ENCODE measurements at regions not wholly inside any gene's neighbourhood (a gene's known extent, or its start where the extent isn't known, plus 50 kb on each side); places are given as distances from the start of the nearest gene placed in this dataset.

- no peak for DNase-seq (ENCODE audit: low read depth)
These were observed 124.4 kb upstream of the SALL3 start for GRCh38 chr18:78855188-78855587.

GRCh38 chr18:78856569-78857313 is 122.9 kb upstream of the SALL3 start:
- no peak for DNase-seq (ENCODE audit: low read depth)

- DNase-seq (ENCODE audit: low read depth): no peak
These were observed 122.1 kb upstream of the SALL3 start for GRCh38 chr18:78857314-78858150.

- no peak for DNase-seq (ENCODE audit: low read depth)
These were observed 119.9 kb upstream of the SALL3 start for GRCh38 chr18:78859686-78860085.

- DNase-seq (ENCODE audit: low read depth): no peak
These were observed 119.5 kb upstream of the SALL3 start for GRCh38 chr18:78860117-78860516.

GRCh38 chr18:78861116-78861515 is 118.5 kb upstream of the SALL3 start:
- DNase-seq (ENCODE audit: low read depth): no peak

GRCh38 chr18:78861706-78862105 is 117.9 kb upstream of the SALL3 start:
- no peak for DNase-seq (ENCODE audit: low read depth)

- no peak for DNase-seq (ENCODE audit: low read depth)
These were observed 117.2 kb upstream of the SALL3 start for GRCh38 chr18:78862395-78862794.

GRCh38 chr18:78865056-78865598 is 114.5 kb upstream of the SALL3 start:
- no peak for DNase-seq (ENCODE audit: low read depth)

- no peak for DNase-seq (ENCODE audit: low read depth)
These were observed 113.8 kb upstream of the SALL3 start for GRCh38 chr18:78865771-78866310.

- DNase-seq (ENCODE audit: low read depth): no peak
These were observed 112.5 kb upstream of the SALL3 start for GRCh38 chr18:78867131-78867530.

- no peak for DNase-seq (ENCODE audit: low read depth)
These were observed 111.0 kb upstream of the SALL3 start for GRCh38 chr18:78868330-78869316.

GRCh38 chr18:78871618-78872017 is 108.0 kb upstream of the SALL3 start:
- DNase-seq (ENCODE audit: low read depth): no peak

- DNase-seq (ENCODE audit: low read depth): no peak
These were observed 105.6 kb upstream of the SALL3 start for GRCh38 chr18:78873926-78874500.

GRCh38 chr18:78875016-78875777 is 104.4 kb upstream of the SALL3 start:
- peak; percentile 4 for DNase-seq (ENCODE audit: low read depth)

- DNase-seq (ENCODE audit: low read depth): no peak
These were observed 103.6 kb upstream of the SALL3 start for GRCh38 chr18:78875778-78876650.

GRCh38 chr18:78876868-78877267 is 102.8 kb upstream of the SALL3 start:
- DNase-seq (ENCODE audit: low read depth): no peak

- DNase-seq (ENCODE audit: low read depth): no peak
These were observed 101.3 kb upstream of the SALL3 start for GRCh38 chr18:78878335-78878734.

Data from CMK (cell line).